ENCODE measurements at regions not wholly inside any gene's neighbourhood (a gene's known extent, or its start where the extent isn't known, plus 50 kb on each side); places are given as distances from the start of the nearest gene placed in this dataset.

DNA sequence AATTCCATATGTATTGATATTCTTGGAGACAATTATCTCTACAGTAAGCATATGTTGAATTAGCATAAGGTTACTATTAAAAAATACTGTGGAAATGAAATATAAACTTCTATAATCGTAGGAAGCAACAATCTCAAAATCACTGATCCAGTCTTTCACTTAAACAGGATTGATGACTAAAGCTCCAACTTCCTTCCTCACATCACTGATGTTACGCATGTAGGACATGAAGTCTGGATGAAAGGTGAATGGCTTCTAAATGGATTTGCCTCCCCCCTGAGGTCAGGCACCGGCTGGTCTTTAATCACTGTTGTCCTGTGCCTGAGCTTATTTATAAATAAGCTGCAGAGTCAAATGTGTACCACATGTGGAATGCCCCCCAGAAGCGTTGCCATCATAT, 157.1 kb upstream of the NFIB start:
- H3K27me3 Mint-ChIP-seq (ENCODE audit: low read depth), result peaks cover 2% of the 10 kb centered on the region; the same call in 1 of the 2 replicates
- H3K56ac ChIP-seq (ENCODE audit: insufficient read length, low read depth, low read length), result no peak overlapping the region
- TF ChIP-seq, protein P1, sequence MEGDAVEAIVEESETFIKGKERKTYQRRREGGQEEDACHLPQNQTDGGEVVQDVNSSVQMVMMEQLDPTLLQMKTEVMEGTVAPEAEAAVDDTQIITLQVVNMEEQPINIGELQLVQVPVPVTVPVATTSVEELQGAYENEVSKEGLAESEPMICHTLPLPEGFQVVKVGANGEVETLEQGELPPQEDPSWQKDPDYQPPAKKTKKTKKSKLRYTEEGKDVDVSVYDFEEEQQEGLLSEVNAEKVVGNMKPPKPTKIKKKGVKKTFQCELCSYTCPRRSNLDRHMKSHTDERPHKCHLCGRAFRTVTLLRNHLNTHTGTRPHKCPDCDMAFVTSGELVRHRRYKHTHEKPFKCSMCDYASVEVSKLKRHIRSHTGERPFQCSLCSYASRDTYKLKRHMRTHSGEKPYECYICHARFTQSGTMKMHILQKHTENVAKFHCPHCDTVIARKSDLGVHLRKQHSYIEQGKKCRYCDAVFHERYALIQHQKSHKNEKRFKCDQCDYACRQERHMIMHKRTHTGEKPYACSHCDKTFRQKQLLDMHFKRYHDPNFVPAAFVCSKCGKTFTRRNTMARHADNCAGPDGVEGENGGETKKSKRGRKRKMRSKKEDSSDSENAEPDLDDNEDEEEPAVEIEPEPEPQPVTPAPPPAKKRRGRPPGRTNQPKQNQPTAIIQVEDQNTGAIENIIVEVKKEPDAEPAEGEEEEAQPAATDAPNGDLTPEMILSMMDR (conservative IDR thresholded peaks at IDR 0.05), result no peak
- H3K4me1 Mint-ChIP-seq, result peaks cover 17 to 23% of the 10 kb centered on the region in 2 experiments
- no CpG with 5 or more reads among the region's 4 CpGs for WGBS (ENCODE audit: extremely low coverage, insufficient read length, low lambda C conversion rate)
- no peak overlapping the region for H2BK20ac ChIP-seq (ENCODE audit: low read depth, low read length, poor library complexity, severe bottlenecking)
- H3K79me2 ChIP-seq (ENCODE audit: insufficient read depth, low read length), result no peaks in the 10 kb centered on the region
- H3T11ph ChIP-seq (ENCODE audit: low read length), result no peak overlapping the region
- no peaks in the 10 kb centered on the region for H3K27me3 ChIP-seq (ENCODE audit: insufficient read depth, low read length)
- no peak overlapping the region for H2BK12ac ChIP-seq (ENCODE audit: insufficient read length, low read depth, low read length)
- H3K27ac ChIP-seq (ENCODE audit: insufficient read length, low read depth, low read length), result no peak overlapping the region
- no peaks in the 10 kb centered on the region for H3K9me3 ChIP-seq (ENCODE audit: control insufficient read depth, low read depth, low read length)
- H4K20me1 ChIP-seq (ENCODE audit: control insufficient read depth, insufficient read depth, insufficient read length), result no peaks in the 10 kb centered on the region
- H3K23ac ChIP-seq (ENCODE audit: insufficient read length, low read depth, low read length), result no peak overlapping the region
- H2AFZ ChIP-seq (ENCODE audit: low read length), result no peak overlapping the region
- no peak overlapping the region for H3K14ac ChIP-seq (ENCODE audit: insufficient read depth, low read length)
- no peak overlapping the region for H2BK120ac ChIP-seq (ENCODE audit: low read depth, low read length, poor library complexity, severe bottlenecking)
- no peak overlapping the region for H2BK15ac ChIP-seq (ENCODE audit: low read depth, low read length)
- no peak overlapping the region for H3K9ac ChIP-seq (ENCODE audit: extremely low read depth, insufficient read length, low read length)
- H3K79me1 ChIP-seq (ENCODE audit: insufficient read depth, low read depth, low read length, poor library complexity, severe bottlenecking), result no peaks in the 10 kb centered on the region
- no peaks in the 10 kb centered on the region for H3K9me3 Mint-ChIP-seq
- H4K5ac ChIP-seq (ENCODE audit: insufficient read length, low read depth, low read length), result no peak overlapping the region
- no peaks in the 10 kb centered on the region for H3K36me3 Mint-ChIP-seq (ENCODE audit: insufficient read depth in 1 of 3, low read depth in 3 of 3)
- H4K91ac ChIP-seq (ENCODE audit: insufficient read length, low read depth, low read length), result no peak overlapping the region
- H3K23me2 ChIP-seq (ENCODE audit: insufficient read length, low read depth, low read length, poor library complexity, severe bottlenecking), result no peaks in the 10 kb centered on the region
- no peak for DNase-seq
- H2BK5ac ChIP-seq (ENCODE audit: insufficient read length, low read length), result no peak overlapping the region
- no peak overlapping the region for H3K27ac Mint-ChIP-seq
- H3K4ac ChIP-seq (ENCODE audit: low read depth, low read length), result no peak overlapping the region
- H4K8ac ChIP-seq (replicated peaks; ENCODE audit: insufficient read length, low read depth, low read length), result no peak overlapping the region
- H3K18ac ChIP-seq (ENCODE audit: insufficient read length, low read depth, low read length), result no peak overlapping the region
- H3K4me3 Mint-ChIP-seq, result no peak overlapping the region
- no peak overlapping the region for H3K4me2 ChIP-seq (ENCODE audit: insufficient read depth, insufficient read length, low read length)
- no peak overlapping the region for H2AK5ac ChIP-seq (ENCODE audit: insufficient read length, low read length)
- H3K4me1 ChIP-seq (ENCODE audit: insufficient read depth, low read length), result peaks cover 4% of the 10 kb centered on the region; the same call in 1 of the 2 replicates
